ENCODE measurements at regions not wholly inside any gene's neighbourhood (a gene's known extent, or its start where the extent isn't known, plus 50 kb on each side); places are given as distances from the start of the nearest gene placed in this dataset.
A peak's percentile ranks its signal among the peaks of the same experiment; 100 is the strongest.

- WGBS, 2 experiments (ENCODE audit: extremely low coverage in 2 of 2, insufficient read length in 1 of 2), result no CpG with 5 or more reads among the region's 1 CpG
- Histone ChIP-seq H3K4me2 (ENCODE audit: low read depth, low read length) (no peak overlapping the region), H2AFZ (replicated peaks; ENCODE audit: low read length, poor library complexity) (no peak overlapping the region), H3K27me3 (ENCODE audit: control insufficient read depth, insufficient read depth, low read length) (no peaks in the 10 kb centered on the region), H4K91ac (ENCODE audit: insufficient read depth, low read depth, low read length) (0 out of 2 replicates have a peak overlapping the region, but pooled peaks have one; percentile 30), H2BK20ac (ENCODE audit: low read depth, low read length) (peak overlapping the region; percentile 65; the same call in 1 of the 2 replicates), H2AK5ac (ENCODE audit: low read depth, low read length) (peak overlapping the region; percentile 0; the same call in 1 of the 2 replicates), H3K9me3 (ENCODE audit: control insufficient read depth, insufficient read depth, low read length) (no peaks in the 10 kb centered on the region), H3K27ac (ENCODE audit: insufficient read depth, low read length) (no peak overlapping the region), H3K36me3 (ENCODE audit: control insufficient read depth, insufficient read depth, low read length) (no peaks in the 10 kb centered on the region), H3K4me1 (ENCODE audit: control insufficient read depth, insufficient read depth, low read length) (peaks cover 9% of the 10 kb centered on the region), H2BK120ac (ENCODE audit: low read depth, low read length) (peak overlapping the region; percentile 44; the same call in 1 of the 2 replicates), H2BK15ac (ENCODE audit: low read depth, low read length) (0 out of 3 replicates have a peak overlapping the region, but pooled peaks have one; percentile 40), H3K9ac (ENCODE audit: low read depth, low read length) (no peak overlapping the region), H3K4me3 (ENCODE audit: insufficient read depth, low read depth, low read length) (no peak overlapping the region), H3K4ac (ENCODE audit: low read depth, low read length) (peak overlapping the region; percentile 41), H3K18ac (ENCODE audit: low read depth, low read length) (peak overlapping the region; percentile 36; the same call in 1 of the 2 replicates), H4K20me1 (ENCODE audit: insufficient read depth, low read length) (no peaks in the 10 kb centered on the region), H3K23ac (ENCODE audit: low read depth, low read length) (no peak overlapping the region), H4K5ac (ENCODE audit: low read depth, low read length) (no peak overlapping the region), H3K79me1 (ENCODE audit: low read depth in 1 of 2, low read length in 2 of 2) (no peaks in the 10 kb centered on the region), H2AK9ac (replicated peaks; ENCODE audit: low read depth, low read length, poor library complexity) (no peak overlapping the region), H4K8ac (ENCODE audit: low read depth in 2 of 2, low read length in 2 of 2) (0 out of 4 replicates have a peak overlapping the region, but pooled peaks of 1 of the 2 experiments have one; percentile 2), H3K56ac (ENCODE audit: extremely low read depth, insufficient read depth, low read length) (no peak overlapping the region), H2BK5ac (ENCODE audit: low read depth, low read length, poor library complexity, severe bottlenecking) (no peak overlapping the region), H3K9me1 (ENCODE audit: insufficient read depth, low read length) (peaks cover 10% of the 10 kb centered on the region; the same call in 1 of the 2 replicates), H3K14ac (replicated peaks; ENCODE audit: low read depth, low read length) (peak overlapping the region; percentile 20; the same call in 1 of the 2 replicates)
- dilution Hi-C loops (cut with HindIII; ENCODE audit: low sequenced_read_pairs, unreplicated experiment), result no loop called here
- peak; percentile 66 for DNase-seq
- CTCF ChIA-PET, result interaction anchor here (0.6 kb wide), 1 partner anchor 11 kb away, joined by 4 read pairs; no protein-coding TSS in a partner anchor
- POLR2A ChIA-PET (ENCODE audit: unreplicated experiment), result no interaction called here
- TF ChIP-seq RCOR1 (IDR thresholded peaks at IDR 0.05; ENCODE audit: insufficient replicate concordance, low read length) (peak; percentile 15), RFX5 (IDR thresholded peaks at IDR 0.05; ENCODE audit: low read depth, low read length) (no peak), FOS (IDR thresholded peaks at IDR 0.05; ENCODE audit: low read depth, low read length) (peak; percentile 58), BHLHE40 (IDR thresholded peaks at IDR 0.05; ENCODE audit: low read depth, low read length) (no peak)
- no TSS peak for BruUV-seq (replicated peaks)
- intact Hi-C loops (cut with micrococcal nuclease), result no loop called here
- ATAC-seq (ENCODE audit: low read depth), result no peak
- in situ Hi-C loops (cut with MboI; ENCODE audit: low sequenced_read_pairs), result no loop called here
Measured at GRCh38 chr2:216578325-216578724, 54.9 kb upstream of the IGFBP2 start.
